ENCODE measurements at regions not wholly inside any gene's neighbourhood (a gene's known extent, or its start where the extent isn't known, plus 50 kb on each side); places are given as distances from the start of the nearest gene placed in this dataset.

DNA sequence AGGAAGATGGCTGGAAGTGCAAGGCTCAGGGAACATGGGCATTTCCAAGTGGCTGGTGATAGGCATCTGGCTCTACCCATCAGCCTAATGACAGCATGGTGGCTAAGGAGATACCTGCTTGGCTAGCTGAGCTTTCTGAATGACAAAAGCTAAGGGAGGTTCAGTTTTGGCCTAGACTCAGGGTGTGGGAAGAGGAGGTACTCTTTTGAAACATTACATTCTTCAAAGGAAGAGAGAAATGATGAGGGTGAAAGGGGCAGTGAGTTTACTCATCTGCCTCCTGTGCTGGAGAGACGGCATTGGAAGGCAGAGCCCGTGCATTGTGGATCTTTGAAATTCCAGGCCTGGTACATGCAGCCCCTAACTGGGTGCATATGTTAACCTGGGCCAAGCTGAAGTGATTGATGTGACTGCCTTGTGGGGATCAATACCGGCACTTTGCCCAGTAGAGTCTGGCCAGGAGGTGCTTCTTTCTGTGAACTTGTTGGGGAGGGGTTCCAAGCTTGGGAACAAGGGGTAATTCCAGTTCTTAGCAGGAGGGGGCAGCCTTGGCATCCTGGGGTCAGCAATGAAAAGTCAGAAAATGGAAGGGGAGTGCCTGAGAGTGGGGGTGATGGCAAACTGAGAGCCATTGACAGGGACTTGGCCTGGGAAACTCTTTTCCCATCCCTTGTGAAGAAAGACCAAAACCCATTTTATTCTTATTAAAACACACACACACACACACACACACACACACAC is 108.6 kb downstream of the ACER2 start:
- TF ChIP-seq EZH2phosphoT487 (IDR thresholded peaks at IDR 0.05; ENCODE audit: borderline replicate concordance, low read length) = no peak
- peak; percentile 53 for TF ChIP-seq CTCF (conservative IDR thresholded peaks at IDR 0.05; ENCODE audit: low read depth, low read length)
- TF ChIP-seq EZH2 (IDR thresholded peaks at IDR 0.05; ENCODE audit: low read length, unreplicated experiment) = no peak

All from PC-3 (cell line).